ENCODE measurements at regions not wholly inside any gene's neighbourhood (a gene's known extent, or its start where the extent isn't known, plus 50 kb on each side); places are given as distances from the start of the nearest gene placed in this dataset.
"Not testable (repeated sequence)": the region's sequence is repeated elsewhere in the genome, so short reads cannot be mapped to it uniquely, and the experiment has no call there.

GRCh38 chr14:30443368-30444007 is 115.5 kb upstream of the G2E3 start:
- DNase-seq (ENCODE audit: low spot score) = no peak

GRCh38 chr14:30444451-30444850 is 114.5 kb upstream of the G2E3 start:
- no peak for DNase-seq (ENCODE audit: low spot score)

- DNase-seq (ENCODE audit: low spot score) = no peak
These were observed 113.8 kb upstream of the G2E3 start for GRCh38 chr14:30445011-30445793.

- DNase-seq (ENCODE audit: low spot score) = no peak
These were observed 113.1 kb upstream of the G2E3 start for GRCh38 chr14:30445852-30446251.

- no peak for DNase-seq (ENCODE audit: low spot score)
These were observed 108.1 kb upstream of the G2E3 start for GRCh38 chr14:30450631-30451545.

GRCh38 chr14:30456296-30456695 is 102.7 kb upstream of the G2E3 start:
- no peak for DNase-seq (ENCODE audit: low spot score)

- DNase-seq (ENCODE audit: low spot score) = no peak
These were observed 96.6 kb upstream of the G2E3 start for GRCh38 chr14:30462358-30462757.

- no peak for DNase-seq (ENCODE audit: low spot score)
These were observed 94.5 kb upstream of the G2E3 start for GRCh38 chr14:30464481-30464880.

- no peak for DNase-seq (ENCODE audit: low spot score)
These were observed 90.6 kb upstream of the G2E3 start for GRCh38 chr14:30468354-30468753.

- no peak for DNase-seq (ENCODE audit: low spot score)
These were observed 87.0 kb upstream of the G2E3 start for GRCh38 chr14:30471980-30472379.

GRCh38 chr14:30473846-30474696 is 84.9 kb upstream of the G2E3 start:
- not testable (repeated sequence) for DNase-seq (ENCODE audit: low spot score)

- DNase-seq (ENCODE audit: low spot score) = no peak
These were observed 76.7 kb upstream of the G2E3 start for GRCh38 chr14:30482276-30482675.

GRCh38 chr14:30484201-30484600 is 74.8 kb upstream of the G2E3 start:
- DNase-seq (ENCODE audit: low spot score) = no peak

GRCh38 chr14:30484976-30485375 is 74.0 kb upstream of the G2E3 start:
- DNase-seq (ENCODE audit: low spot score) = no peak

- DNase-seq (ENCODE audit: low spot score) = no peak
These were observed 62.1 kb upstream of the G2E3 start for GRCh38 chr14:30496852-30497251.

GRCh38 chr14:30499358-30499757 is 59.6 kb upstream of the G2E3 start:
- no peak for DNase-seq (ENCODE audit: low spot score)

GRCh38 chr14:30500222-30500621 is 58.7 kb upstream of the G2E3 start:
- DNase-seq (ENCODE audit: low spot score) = no peak

GRCh38 chr14:30507209-30507608 is 51.7 kb upstream of the G2E3 start:
- DNase-seq (ENCODE audit: low spot score) = no peak

All from CD4-positive, alpha-beta T cell treated with Interleukin-15 for 4 hours (primary cell).